HTR-8/SVneo (cell line): ENCODE measurements at regions not wholly inside any gene's neighbourhood (a gene's known extent, or its start where the extent isn't known, plus 50 kb on each side); places are given as distances from the start of the nearest gene placed in this dataset.

Experiments used
- DNase-seq: peaks from one replicate; pipeline ENCODE4 v3.0.0; 2011; ENCODE audit warnings: low spot score, mixed read lengths; ENCODE audit not compliant: insufficient read length
- FAIRE-seq: peaks from 2 replicates; lab custom pipeline; 2011; peaks lifted over from hg19 to GRCh38; lab: Jason Lieb, UNC

DNA sequence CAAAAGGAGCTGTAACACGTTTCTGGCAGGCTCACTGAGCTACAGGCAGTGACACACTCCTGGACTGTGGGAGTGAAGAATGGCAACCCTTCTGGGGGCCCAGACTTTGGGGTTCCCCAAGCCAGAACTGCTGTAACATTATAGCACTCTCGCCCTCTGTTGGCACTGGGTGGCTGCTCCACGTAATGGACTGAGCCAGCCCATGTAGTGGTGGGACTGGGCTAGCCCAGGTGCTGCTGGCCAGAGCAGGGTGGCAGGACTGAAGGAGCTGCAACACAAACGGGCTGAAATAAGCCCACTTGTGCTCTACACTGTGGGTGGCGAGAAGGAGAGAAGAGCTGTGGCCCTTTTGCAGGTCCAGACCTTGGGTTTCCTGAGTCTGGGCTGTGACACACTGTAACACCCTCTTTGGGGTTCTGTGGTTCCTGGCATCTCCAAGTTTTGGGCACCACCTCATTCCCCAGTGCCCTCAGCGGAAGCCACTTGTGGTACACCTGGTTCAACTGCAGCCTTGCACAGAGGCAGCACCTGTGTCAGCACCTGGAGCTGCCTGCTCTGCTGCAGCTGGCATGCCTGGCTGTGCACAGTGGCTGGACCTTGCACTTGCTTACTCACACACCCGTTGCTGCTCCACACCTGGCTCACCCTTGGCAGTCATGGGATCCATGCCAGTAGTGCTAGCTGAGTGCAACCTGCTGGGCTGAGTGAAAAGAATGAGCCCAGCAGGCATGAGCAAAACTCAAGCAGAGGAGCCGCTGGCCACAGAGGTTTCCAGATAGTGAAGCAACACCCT, 95.0 kb upstream of the PRR16 start:
- FAIRE-seq (peak; percentile 64), DNase-seq (no peak)

- no peak for DNase-seq
- FAIRE-seq: no peak
Measured at GRCh38 chr5:120372899-120373298, 91.2 kb upstream of the PRR16 start.

DNA sequence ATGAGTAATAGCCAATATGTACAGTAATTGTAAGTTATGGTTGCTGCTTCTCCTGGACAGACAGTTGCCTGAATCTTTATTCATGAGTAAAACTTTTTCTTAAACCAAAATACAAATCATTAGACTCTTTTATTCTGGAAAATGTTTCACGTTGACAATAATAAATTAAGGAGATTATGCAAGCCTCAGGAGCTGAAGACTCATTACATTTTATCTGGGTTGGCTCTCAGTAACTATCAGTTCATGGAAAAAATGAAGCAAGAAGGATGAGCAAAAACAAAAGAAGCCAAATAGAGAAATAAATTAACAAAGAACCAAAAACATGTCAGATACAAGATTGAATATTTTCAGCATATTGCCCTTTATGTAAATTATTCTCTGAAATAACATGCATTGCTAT, 88.9 kb upstream of the PRR16 start:
- DNase-seq (no peak), FAIRE-seq (no peak)

- FAIRE-seq (no peak), DNase-seq (no peak)
Measured at GRCh38 chr5:120380644-120381043, 83.5 kb upstream of the PRR16 start.

DNA sequence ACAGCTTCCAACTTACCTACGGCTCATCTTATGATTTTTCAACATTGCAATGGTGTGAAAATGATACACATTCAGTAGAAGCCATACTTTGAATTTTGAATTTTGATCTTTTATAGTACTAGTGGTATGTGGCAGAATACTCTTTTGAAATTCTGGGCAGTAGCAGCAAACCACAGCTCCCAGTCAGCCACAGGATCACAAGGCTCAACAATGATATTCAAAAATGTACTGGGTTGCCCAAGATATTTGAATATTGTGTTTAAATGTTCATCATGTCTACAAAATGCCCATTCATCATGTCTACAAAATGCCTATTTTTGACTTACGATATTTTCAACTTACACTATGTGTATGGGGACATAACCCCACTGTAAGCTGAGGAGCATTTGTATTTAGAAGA, 81.3 kb upstream of the PRR16 start:
- FAIRE-seq: no peak

DNA sequence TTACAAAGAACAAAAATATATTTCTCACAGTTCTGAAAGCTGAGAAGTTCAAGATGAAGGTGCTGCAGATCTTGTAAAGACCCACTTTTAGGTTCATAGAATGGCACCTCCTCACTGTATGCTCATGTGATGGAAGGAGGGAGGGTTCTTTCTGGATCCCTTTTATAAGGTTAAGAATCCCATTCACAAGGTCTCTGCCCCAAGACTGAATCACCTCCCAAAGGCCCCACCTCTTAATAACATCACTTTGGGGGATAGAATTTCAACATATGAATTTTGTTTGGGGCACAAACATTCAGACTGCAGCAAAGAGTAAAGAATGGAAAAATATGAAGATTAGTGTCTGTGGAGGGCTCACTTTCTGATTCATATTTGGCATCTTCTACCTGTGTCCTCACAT, 77.1 kb upstream of the PRR16 start:
- no peak for FAIRE-seq
- DNase-seq: no peak

More for the DNA sequence above, 81.3 kb upstream of the PRR16 start:
- no peak for DNase-seq

GRCh38 chr5:120388016-120388781, 75.9 kb upstream of the PRR16 start:
- FAIRE-seq (no peak), DNase-seq (peak; percentile 54)

- FAIRE-seq (no peak), DNase-seq (no peak)
Measured at GRCh38 chr5:120394259-120394658, 69.8 kb upstream of the PRR16 start.

DNA sequence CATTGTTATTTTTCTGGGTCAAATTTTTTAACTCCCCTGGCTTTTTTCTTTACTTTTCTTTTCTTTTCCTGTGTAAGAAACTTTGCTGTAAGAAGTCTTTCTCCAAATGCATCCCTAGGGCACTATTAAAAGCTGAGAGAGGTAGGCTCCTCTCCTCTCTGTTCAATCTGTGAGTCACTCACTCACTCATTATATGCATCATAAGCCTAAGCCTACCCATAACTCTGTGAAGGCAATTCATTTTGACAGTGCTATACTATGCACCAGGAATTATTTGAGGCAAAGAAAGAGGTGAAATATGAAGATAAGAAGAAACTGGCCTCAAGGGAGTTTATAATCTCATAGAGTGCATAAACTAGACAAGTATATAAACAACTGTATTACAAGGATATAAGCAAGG, 67.9 kb upstream of the PRR16 start:
- DNase-seq (no peak), FAIRE-seq (no peak)

DNA sequence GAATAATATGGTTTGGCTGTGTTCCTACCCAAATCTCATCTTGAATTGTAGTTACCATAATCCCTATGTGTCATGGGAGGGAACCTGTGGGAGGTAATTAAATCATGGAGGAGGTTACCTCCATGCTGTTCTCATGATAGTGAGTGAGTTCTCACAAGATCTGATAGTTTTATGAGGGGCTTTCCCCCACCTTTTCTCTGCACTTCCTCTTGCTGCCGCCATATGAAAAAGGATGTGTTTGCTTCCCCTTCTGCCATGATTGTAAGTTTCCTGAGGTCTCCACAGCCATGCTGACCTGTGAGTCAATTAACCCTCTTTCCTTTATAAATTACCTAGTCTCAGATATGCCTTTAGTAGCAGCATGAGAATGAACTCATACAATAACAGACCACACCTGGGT, 63.7 kb upstream of the PRR16 start:
- FAIRE-seq (no peak), DNase-seq (no peak)

- no peak for FAIRE-seq
- no peak for DNase-seq
Measured at GRCh38 chr5:120402606-120403005, 61.5 kb upstream of the PRR16 start.

- FAIRE-seq (no peak), DNase-seq (no peak)
Measured at GRCh38 chr5:120405286-120405864, 58.7 kb upstream of the PRR16 start.

- no peak for FAIRE-seq
Measured at GRCh38 chr5:120405923-120406322, 58.2 kb upstream of the PRR16 start.

GRCh38 chr5:120413686-120414085, 50.4 kb upstream of the PRR16 start:
- DNase-seq (no peak), FAIRE-seq (no peak)

More at GRCh38 chr5:120405923-120406322, 58.2 kb upstream of the PRR16 start:
- no peak for DNase-seq
